Stimulated activated CD4-positive, alpha-beta T cell treated with anti-CD3 and anti-CD28 coated beads, Interleukin-4, amount 100 ng/mL, for 1 hour (primary cell): ENCODE measurements at regions not wholly inside any gene's neighbourhood (a gene's known extent, or its start where the extent isn't known, plus 50 kb on each side); places are given as distances from the start of the nearest gene placed in this dataset.

Experiments
- DNase-seq: peaks from one replicate; pipeline ENCODE4 v3.0.0-alpha.2; 2020

- DNase-seq, result no peak
Observed at GRCh38 chr12:107894589-107894988, 120.1 kb downstream of the ASCL4 start.

GRCh38 chr12:107895966-107896365 lies 121.5 kb downstream of the ASCL4 start:
- DNase-seq, result no peak

GRCh38 chr12:107900588-107900987 lies 126.1 kb downstream of the ASCL4 start:
- no peak for DNase-seq

GRCh38 chr12:107903341-107904061 lies 129.0 kb downstream of the ASCL4 start:
- DNase-seq, result peak; percentile 19

GRCh38 chr12:107906707-107907106 lies 132.2 kb downstream of the ASCL4 start:
- no peak for DNase-seq

GRCh38 chr12:107912421-107913004 lies 138.0 kb downstream of the ASCL4 start:
- peak; percentile 67 for DNase-seq

- no peak for DNase-seq
Observed at GRCh38 chr12:107914460-107914977, 140.0 kb downstream of the ASCL4 start.

- DNase-seq, result no peak
Observed at GRCh38 chr12:107917912-107918800, 143.7 kb downstream of the ASCL4 start.

GRCh38 chr12:107921062-107921461 lies 146.6 kb downstream of the ASCL4 start:
- DNase-seq, result no peak

GRCh38 chr12:107925125-107925524 lies 150.6 kb downstream of the ASCL4 start:
- DNase-seq, result no peak

- DNase-seq, result no peak
Observed at GRCh38 chr12:107929436-107929835, 154.9 kb downstream of the ASCL4 start.

GRCh38 chr12:107931761-107932160 lies 157.3 kb downstream of the ASCL4 start:
- DNase-seq, result no peak

GRCh38 chr12:107938446-107938845 lies 163.9 kb downstream of the ASCL4 start:
- DNase-seq, result no peak

- no peak for DNase-seq
Observed at GRCh38 chr12:107948391-107948945, 174.0 kb downstream of the ASCL4 start.

- no peak for DNase-seq
Observed at GRCh38 chr12:107951024-107951423, 176.5 kb downstream of the ASCL4 start.

GRCh38 chr12:107955966-107956643 lies 173.0 kb upstream of the WSCD2 start:
- no peak for DNase-seq

- DNase-seq, result no peak
Observed at GRCh38 chr12:107957459-107957858, 171.6 kb upstream of the WSCD2 start.

GRCh38 chr12:107963635-107964034 lies 165.5 kb upstream of the WSCD2 start:
- no peak for DNase-seq

- no peak for DNase-seq
Observed at GRCh38 chr12:107967170-107967569, 161.9 kb upstream of the WSCD2 start.

GRCh38 chr12:107973950-107974349 lies 155.1 kb upstream of the WSCD2 start:
- no peak for DNase-seq

GRCh38 chr12:107976331-107976730 lies 152.8 kb upstream of the WSCD2 start:
- no peak for DNase-seq

- no peak for DNase-seq
Observed at GRCh38 chr12:107978201-107978600, 150.9 kb upstream of the WSCD2 start.

- no peak for DNase-seq
Observed at GRCh38 chr12:107978641-107979040, 150.4 kb upstream of the WSCD2 start.
